ENCODE measurements at regions not wholly inside any gene's neighbourhood (a gene's known extent, or its start where the extent isn't known, plus 50 kb on each side); places are given as distances from the start of the nearest gene placed in this dataset.

DNA sequence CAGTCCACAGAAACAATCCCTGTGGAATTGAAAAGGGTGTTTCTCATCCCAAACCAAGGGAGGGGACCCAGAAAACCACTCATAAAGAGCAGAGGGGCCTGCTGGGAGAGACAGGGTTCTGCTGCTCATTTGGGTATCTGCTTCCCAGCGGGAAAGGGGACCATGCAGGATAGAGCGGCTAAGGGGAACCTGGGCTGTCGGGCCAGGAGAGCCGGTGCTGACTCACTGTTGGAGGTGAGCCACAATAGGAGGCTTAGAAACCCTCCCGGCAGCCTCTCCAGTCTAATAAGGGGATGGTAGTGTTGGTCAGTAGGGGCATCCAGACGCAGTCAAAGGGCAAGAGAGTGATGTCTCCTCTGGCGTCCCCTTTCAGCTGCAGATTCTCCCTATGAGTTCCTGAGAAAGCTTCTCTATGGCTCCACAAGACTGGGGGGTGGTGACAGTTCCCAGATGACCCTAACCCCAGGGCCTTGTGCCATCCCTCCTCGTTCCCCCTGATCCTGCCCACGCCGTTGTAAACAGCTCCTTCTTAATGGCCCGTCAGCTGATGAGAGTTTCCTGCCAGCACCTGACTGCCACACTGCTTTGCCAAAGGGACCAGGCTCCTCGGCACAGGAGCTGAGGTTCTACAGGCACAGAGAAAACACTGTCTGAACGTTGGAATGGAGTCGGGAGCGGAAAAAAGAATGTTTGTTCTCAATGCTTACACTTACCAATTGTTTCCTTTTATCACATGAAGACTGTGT lies 646.1 kb upstream of the DEFB115 start:
- ATAC-seq (ENCODE audit: low read depth), result no peak
- Histone ChIP-seq H3K4me2 (ENCODE audit: low read depth, low read length) (no peak overlapping the region), H3K27me3 (ENCODE audit: control insufficient read depth, insufficient read depth, low read length) (no peaks in the 10 kb centered on the region), H3K9ac (ENCODE audit: low read depth, low read length) (no peak overlapping the region), H3K9me1 (ENCODE audit: insufficient read depth, low read length) (no peaks in the 10 kb centered on the region), H2AFZ (replicated peaks; ENCODE audit: low read length, poor library complexity) (no peak overlapping the region), H3K4ac (ENCODE audit: low read depth, low read length) (no peak overlapping the region), H4K20me1 (ENCODE audit: insufficient read depth, low read length) (no peaks in the 10 kb centered on the region), H4K8ac (ENCODE audit: low read depth in 2 of 2, low read length in 2 of 2) (no peak overlapping the region), H3K14ac (replicated peaks; ENCODE audit: low read depth, low read length) (no peak overlapping the region), H3K18ac (ENCODE audit: low read depth, low read length) (no peak overlapping the region), H3K9me3 (ENCODE audit: control insufficient read depth, insufficient read depth, low read length) (peaks cover 38% of the 10 kb centered on the region), H3K23ac (ENCODE audit: low read depth, low read length) (no peak overlapping the region), H2BK15ac (ENCODE audit: low read depth, low read length) (no peak overlapping the region), H2AK9ac (replicated peaks; ENCODE audit: low read depth, low read length, poor library complexity) (no peak overlapping the region), H2BK5ac (ENCODE audit: low read depth, low read length, poor library complexity, severe bottlenecking) (no peak overlapping the region), H3K27ac (ENCODE audit: insufficient read depth, low read length) (no peak overlapping the region), H2AK5ac (ENCODE audit: low read depth, low read length) (no peak overlapping the region), H3K56ac (ENCODE audit: extremely low read depth, insufficient read depth, low read length) (no peak overlapping the region), H3K36me3 (ENCODE audit: control insufficient read depth, insufficient read depth, low read length) (no peaks in the 10 kb centered on the region), H4K91ac (ENCODE audit: insufficient read depth, low read depth, low read length) (no peak overlapping the region), H2BK120ac (ENCODE audit: low read depth, low read length) (no peak overlapping the region), H4K5ac (ENCODE audit: low read depth, low read length) (no peak overlapping the region), H2BK20ac (ENCODE audit: low read depth, low read length) (no peak overlapping the region), H3K4me1 (ENCODE audit: control insufficient read depth, insufficient read depth, low read length) (no peaks in the 10 kb centered on the region), H3K79me1 (ENCODE audit: low read depth in 1 of 2, low read length in 2 of 2) (no peaks in the 10 kb centered on the region), H3K4me3 (ENCODE audit: insufficient read depth, low read depth, low read length) (no peak overlapping the region)
- no peak for TF ChIP-seq CEBPB (IDR thresholded peaks at IDR 0.05; ENCODE audit: low read depth, low read length)
- no peak for TF ChIP-seq SMC3 (IDR thresholded peaks at IDR 0.05; ENCODE audit: low read depth, low read length)
- TF ChIP-seq MAFK (IDR thresholded peaks at IDR 0.05; ENCODE audit: low read depth, low read length), result no peak
- TF ChIP-seq NFE2L2 (IDR thresholded peaks at IDR 0.05; ENCODE audit: low read depth, low read length), result no peak
- TF ChIP-seq BHLHE40 (IDR thresholded peaks at IDR 0.05; ENCODE audit: low read depth, low read length), result no peak
- TF ChIP-seq, protein P1, sequence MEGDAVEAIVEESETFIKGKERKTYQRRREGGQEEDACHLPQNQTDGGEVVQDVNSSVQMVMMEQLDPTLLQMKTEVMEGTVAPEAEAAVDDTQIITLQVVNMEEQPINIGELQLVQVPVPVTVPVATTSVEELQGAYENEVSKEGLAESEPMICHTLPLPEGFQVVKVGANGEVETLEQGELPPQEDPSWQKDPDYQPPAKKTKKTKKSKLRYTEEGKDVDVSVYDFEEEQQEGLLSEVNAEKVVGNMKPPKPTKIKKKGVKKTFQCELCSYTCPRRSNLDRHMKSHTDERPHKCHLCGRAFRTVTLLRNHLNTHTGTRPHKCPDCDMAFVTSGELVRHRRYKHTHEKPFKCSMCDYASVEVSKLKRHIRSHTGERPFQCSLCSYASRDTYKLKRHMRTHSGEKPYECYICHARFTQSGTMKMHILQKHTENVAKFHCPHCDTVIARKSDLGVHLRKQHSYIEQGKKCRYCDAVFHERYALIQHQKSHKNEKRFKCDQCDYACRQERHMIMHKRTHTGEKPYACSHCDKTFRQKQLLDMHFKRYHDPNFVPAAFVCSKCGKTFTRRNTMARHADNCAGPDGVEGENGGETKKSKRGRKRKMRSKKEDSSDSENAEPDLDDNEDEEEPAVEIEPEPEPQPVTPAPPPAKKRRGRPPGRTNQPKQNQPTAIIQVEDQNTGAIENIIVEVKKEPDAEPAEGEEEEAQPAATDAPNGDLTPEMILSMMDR (conservative IDR thresholded peaks at IDR 0.05; ENCODE audit: low read depth, low read length), result no peak
- no peak for TF ChIP-seq MXI1 (IDR thresholded peaks at IDR 0.05; ENCODE audit: borderline replicate concordance, low read depth, low read length)
- TF ChIP-seq FOS (IDR thresholded peaks at IDR 0.05; ENCODE audit: low read depth, low read length), result no peak
- TF ChIP-seq, protein P2, sequence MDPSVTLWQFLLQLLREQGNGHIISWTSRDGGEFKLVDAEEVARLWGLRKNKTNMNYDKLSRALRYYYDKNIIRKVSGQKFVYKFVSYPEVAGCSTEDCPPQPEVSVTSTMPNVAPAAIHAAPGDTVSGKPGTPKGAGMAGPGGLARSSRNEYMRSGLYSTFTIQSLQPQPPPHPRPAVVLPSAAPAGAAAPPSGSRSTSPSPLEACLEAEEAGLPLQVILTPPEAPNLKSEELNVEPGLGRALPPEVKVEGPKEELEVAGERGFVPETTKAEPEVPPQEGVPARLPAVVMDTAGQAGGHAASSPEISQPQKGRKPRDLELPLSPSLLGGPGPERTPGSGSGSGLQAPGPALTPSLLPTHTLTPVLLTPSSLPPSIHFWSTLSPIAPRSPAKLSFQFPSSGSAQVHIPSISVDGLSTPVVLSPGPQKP (IDR thresholded peaks at IDR 0.05; ENCODE audit: borderline replicate concordance, low read depth, low read length), result no peak
- no peak for TF ChIP-seq POLR2A (IDR thresholded peaks at IDR 0.05; ENCODE audit: low read depth, low read length)
- TF ChIP-seq, protein P3, sequence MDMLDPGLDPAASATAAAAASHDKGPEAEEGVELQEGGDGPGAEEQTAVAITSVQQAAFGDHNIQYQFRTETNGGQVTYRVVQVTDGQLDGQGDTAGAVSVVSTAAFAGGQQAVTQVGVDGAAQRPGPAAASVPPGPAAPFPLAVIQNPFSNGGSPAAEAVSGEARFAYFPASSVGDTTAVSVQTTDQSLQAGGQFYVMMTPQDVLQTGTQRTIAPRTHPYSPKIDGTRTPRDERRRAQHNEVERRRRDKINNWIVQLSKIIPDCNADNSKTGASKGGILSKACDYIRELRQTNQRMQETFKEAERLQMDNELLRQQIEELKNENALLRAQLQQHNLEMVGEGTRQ (IDR thresholded peaks at IDR 0.05; ENCODE audit: low read depth, low read length), result no peak
- no peak for TF ChIP-seq MAZ (IDR thresholded peaks at IDR 0.05; ENCODE audit: borderline replicate concordance, low read depth, low read length)
- TF ChIP-seq RFX5 (IDR thresholded peaks at IDR 0.05; ENCODE audit: low read depth, low read length), result no peak
- no peak for TF ChIP-seq RAD21 (IDR thresholded peaks at IDR 0.05; ENCODE audit: low read length)
- no peak for TF ChIP-seq CHD1 (IDR thresholded peaks at IDR 0.05; ENCODE audit: low read depth, low read length)
- TF ChIP-seq RCOR1 (IDR thresholded peaks at IDR 0.05; ENCODE audit: insufficient replicate concordance, low read length), result no peak
- intact Hi-C loops (cut with micrococcal nuclease), result no loop called here
- ChIA-PET CTCF (no interaction called here), POLR2A (ENCODE audit: unreplicated experiment) (no interaction called here)
- WGBS, 2 experiments (ENCODE audit: extremely low coverage in 2 of 2, insufficient read length in 1 of 2), result 60% methylated on average over 1 of the region's 15 CpGs; no CpG with 5 or more reads in 1 of the 2 experiments
- dilution Hi-C loops (cut with HindIII; ENCODE audit: low sequenced_read_pairs, unreplicated experiment), result no loop called here
- DNase-seq, result no peak
- in situ Hi-C loops (cut with MboI; ENCODE audit: low sequenced_read_pairs), result no loop called here
- BruUV-seq (replicated peaks), result no TSS peak
